ENCODE measurements at regions not wholly inside any gene's neighbourhood (a gene's known extent, or its start where the extent isn't known, plus 50 kb on each side); places are given as distances from the start of the nearest gene placed in this dataset.
A peak's percentile ranks its signal among the peaks of the same experiment; 100 is the strongest.
"Not testable (repeated sequence)": the region's sequence is repeated elsewhere in the genome, so short reads cannot be mapped to it uniquely, and the experiment has no call there.

- DNase-seq (ENCODE audit: low spot score); in situ Hi-C loops (cut with HindIII; ENCODE audit: low sequenced_read_pairs): not testable (repeated sequence)
Measured at GRCh38 chr15:22194739-22195617, 114.7 kb downstream of the OR4M2 start.

GRCh38 chr15:22196423-22196822 is 116.1 kb downstream of the OR4M2 start:
- DNase-seq (ENCODE audit: low spot score); in situ Hi-C loops (cut with HindIII; ENCODE audit: low sequenced_read_pairs): not testable (repeated sequence)

- in situ Hi-C loops (cut with HindIII; ENCODE audit: low sequenced_read_pairs); DNase-seq (ENCODE audit: low spot score): not testable (repeated sequence)
Measured at GRCh38 chr15:22200417-22200816, 120.1 kb downstream of the OR4M2 start.

GRCh38 chr15:22201993-22202659 is 121.8 kb downstream of the OR4M2 start:
- DNase-seq (ENCODE audit: low spot score); in situ Hi-C loops (cut with HindIII; ENCODE audit: low sequenced_read_pairs): not testable (repeated sequence)

GRCh38 chr15:22203208-22203607 is 122.9 kb downstream of the OR4M2 start:
- in situ Hi-C loops (cut with HindIII; ENCODE audit: low sequenced_read_pairs); DNase-seq (ENCODE audit: low spot score): not testable (repeated sequence)

GRCh38 chr15:22209086-22209485 is 128.8 kb downstream of the OR4M2 start:
- DNase-seq (ENCODE audit: low spot score); in situ Hi-C loops (cut with HindIII; ENCODE audit: low sequenced_read_pairs): not testable (repeated sequence)

- DNase-seq (ENCODE audit: low spot score); in situ Hi-C loops (cut with HindIII; ENCODE audit: low sequenced_read_pairs): not testable (repeated sequence)
Measured at GRCh38 chr15:22222596-22222995, 142.3 kb downstream of the OR4M2 start.

GRCh38 chr15:22224241-22224671 is 143.9 kb downstream of the OR4M2 start:
- peak; percentile 90 for DNase-seq (ENCODE audit: low spot score)
- in situ Hi-C loops (cut with HindIII; ENCODE audit: low sequenced_read_pairs): no loop called here

GRCh38 chr15:22224961-22225360 is 144.6 kb downstream of the OR4M2 start:
- DNase-seq (ENCODE audit: low spot score); in situ Hi-C loops (cut with HindIII; ENCODE audit: low sequenced_read_pairs): not testable (repeated sequence)

GRCh38 chr15:22226034-22226790 is 145.9 kb downstream of the OR4M2 start:
- DNase-seq (ENCODE audit: low spot score): no peak
- in situ Hi-C loops (cut with HindIII; ENCODE audit: low sequenced_read_pairs): no loop called here

- no peak for DNase-seq (ENCODE audit: low spot score)
- in situ Hi-C loops (cut with HindIII; ENCODE audit: low sequenced_read_pairs): no loop called here
Measured at GRCh38 chr15:22227411-22228100, 147.2 kb downstream of the OR4M2 start.

- in situ Hi-C loops (cut with HindIII; ENCODE audit: low sequenced_read_pairs): no loop called here
- no peak for DNase-seq (ENCODE audit: low spot score)
Measured at GRCh38 chr15:22228101-22228762, 147.9 kb downstream of the OR4M2 start.

GRCh38 chr15:22229990-22230819 is 149.9 kb downstream of the OR4M2 start:
- in situ Hi-C loops (cut with HindIII; ENCODE audit: low sequenced_read_pairs): no loop called here
- no peak for DNase-seq (ENCODE audit: low spot score)

GRCh38 chr15:22231603-22232002 is 151.3 kb downstream of the OR4M2 start:
- in situ Hi-C loops (cut with HindIII; ENCODE audit: low sequenced_read_pairs): no loop called here
- DNase-seq (ENCODE audit: low spot score): peak; percentile 99

GRCh38 chr15:22232675-22233074 is 152.3 kb downstream of the OR4M2 start:
- in situ Hi-C loops (cut with HindIII; ENCODE audit: low sequenced_read_pairs): no loop called here
- no peak for DNase-seq (ENCODE audit: low spot score)

- DNase-seq (ENCODE audit: low spot score); in situ Hi-C loops (cut with HindIII; ENCODE audit: low sequenced_read_pairs): not testable (repeated sequence)
Measured at GRCh38 chr15:22235261-22235930, 155.1 kb downstream of the OR4M2 start.

- no peak for DNase-seq (ENCODE audit: low spot score)
- in situ Hi-C loops (cut with HindIII; ENCODE audit: low sequenced_read_pairs): no loop called here
Measured at GRCh38 chr15:22236469-22236868, 156.1 kb downstream of the OR4M2 start.
